Progenitor cell of endocrine pancreas (in vitro differentiated cells): ENCODE measurements at regions not wholly inside any gene's neighbourhood (a gene's known extent, or its start where the extent isn't known, plus 50 kb on each side); places are given as distances from the start of the nearest gene placed in this dataset.
A peak's percentile ranks its signal among the peaks of the same experiment; 100 is the strongest.

Experiments used
- DNase-seq: peaks from one replicate; pipeline ENCODE4 v3.0.0; 2021; ENCODE audit warnings: low spot score; ENCODE audit not compliant: unreplicated experiment
- H3K27ac Mint-ChIP-seq: 2 replicates; pipeline ENCODE4 v1.8.0; 2021; ENCODE audit warnings: mild to moderate bottlenecking, moderate library complexity, mixed read lengths
- H3K27me3 Mint-ChIP-seq: 2 replicates; pipeline ENCODE4 v1.8.0; 2021; ENCODE audit warnings: mixed read lengths
- H3K36me3 Mint-ChIP-seq: 2 replicates; pipeline ENCODE4 v1.8.0; 2022; ENCODE audit warnings: mixed read lengths; ENCODE audit not compliant: insufficient read depth
- H3K4me1 Mint-ChIP-seq: 2 replicates; pipeline ENCODE4 v1.8.0; 2021; ENCODE audit warnings: low read depth, mixed read lengths
- H3K4me3 Mint-ChIP-seq: 2 replicates; pipeline ENCODE4 v1.8.0; 2021; ENCODE audit warnings: low read depth, mild to moderate bottlenecking, moderate library complexity, mixed read lengths
- H3K9me3 Mint-ChIP-seq: 2 replicates; pipeline ENCODE4 v1.8.0; 2021; ENCODE audit warnings: low read depth, mixed read lengths
- TF ChIP-seq, protein P1 (sequence below): fragments of 200-600 bp; sonication (generic); IDR thresholded peaks from one replicate; pipeline ENCODE4 v1.5.0; 2021; ENCODE audit warnings: antibody characterized with exemption, mild to moderate bottlenecking; ENCODE audit not compliant: unreplicated experiment

- no peak for DNase-seq
- Mint-ChIP-seq H3K27ac (no peak overlapping the region), H3K4me3 (no peak overlapping the region), H3K27me3 (peaks cover 1% of the 10 kb centered on the region), H3K4me1 (no peaks in the 10 kb centered on the region), H3K36me3 (peaks cover 3% of the 10 kb centered on the region), H3K9me3 (peaks cover 21% of the 10 kb centered on the region)
- TF ChIP-seq, protein P1, sequence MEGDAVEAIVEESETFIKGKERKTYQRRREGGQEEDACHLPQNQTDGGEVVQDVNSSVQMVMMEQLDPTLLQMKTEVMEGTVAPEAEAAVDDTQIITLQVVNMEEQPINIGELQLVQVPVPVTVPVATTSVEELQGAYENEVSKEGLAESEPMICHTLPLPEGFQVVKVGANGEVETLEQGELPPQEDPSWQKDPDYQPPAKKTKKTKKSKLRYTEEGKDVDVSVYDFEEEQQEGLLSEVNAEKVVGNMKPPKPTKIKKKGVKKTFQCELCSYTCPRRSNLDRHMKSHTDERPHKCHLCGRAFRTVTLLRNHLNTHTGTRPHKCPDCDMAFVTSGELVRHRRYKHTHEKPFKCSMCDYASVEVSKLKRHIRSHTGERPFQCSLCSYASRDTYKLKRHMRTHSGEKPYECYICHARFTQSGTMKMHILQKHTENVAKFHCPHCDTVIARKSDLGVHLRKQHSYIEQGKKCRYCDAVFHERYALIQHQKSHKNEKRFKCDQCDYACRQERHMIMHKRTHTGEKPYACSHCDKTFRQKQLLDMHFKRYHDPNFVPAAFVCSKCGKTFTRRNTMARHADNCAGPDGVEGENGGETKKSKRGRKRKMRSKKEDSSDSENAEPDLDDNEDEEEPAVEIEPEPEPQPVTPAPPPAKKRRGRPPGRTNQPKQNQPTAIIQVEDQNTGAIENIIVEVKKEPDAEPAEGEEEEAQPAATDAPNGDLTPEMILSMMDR: no peak
Observed at GRCh38 chr7:73966062-73966940, 61.7 kb upstream of the ELN start.

GRCh38 chr7:73966941-73967831 is 60.8 kb upstream of the ELN start:
- Mint-ChIP-seq H3K36me3 (peaks cover 3% of the 10 kb centered on the region), H3K4me3 (no peak overlapping the region), H3K4me1 (no peaks in the 10 kb centered on the region), H3K27me3 (peaks cover 9% of the 10 kb centered on the region), H3K9me3 (peaks cover 18% of the 10 kb centered on the region), H3K27ac (peak overlapping the region; percentile 78)
- DNase-seq: no peak
- TF ChIP-seq, protein P1: no peak

GRCh38 chr7:73967832-73968290 is 60.1 kb upstream of the ELN start:
- Mint-ChIP-seq H3K4me3 (no peak overlapping the region), H3K27me3 (peaks cover 9% of the 10 kb centered on the region), H3K27ac (no peak overlapping the region), H3K9me3 (peaks cover 15% of the 10 kb centered on the region), H3K36me3 (peaks cover 3% of the 10 kb centered on the region), H3K4me1 (no peaks in the 10 kb centered on the region)
- TF ChIP-seq, protein P1: no peak
- DNase-seq: no peak

DNA sequence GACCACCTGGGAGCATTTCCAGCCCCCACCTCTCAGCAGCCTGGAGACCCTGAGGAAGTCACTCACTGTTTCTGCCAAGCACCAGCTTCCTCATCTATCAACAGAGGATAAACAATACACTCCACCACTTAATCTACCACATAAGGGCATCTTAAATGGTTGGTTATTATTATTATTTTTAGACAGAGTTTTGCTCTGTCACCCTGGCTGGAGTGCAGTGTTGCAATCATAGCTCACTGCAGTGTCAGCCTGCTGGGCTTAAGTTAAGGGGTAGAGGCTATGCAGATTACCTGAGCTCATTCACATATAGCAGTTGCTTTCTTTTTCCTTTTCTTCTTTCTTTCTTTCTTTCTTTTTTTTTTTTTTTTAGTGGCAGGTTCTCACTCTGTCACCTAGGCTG is 59.5 kb upstream of the ELN start:
- H3K27me3 Mint-ChIP-seq: peaks cover 9% of the 10 kb centered on the region
- H3K4me1 Mint-ChIP-seq: no peaks in the 10 kb centered on the region
- DNase-seq: no peak
- peaks cover 10% of the 10 kb centered on the region for H3K9me3 Mint-ChIP-seq
- TF ChIP-seq, protein P1: no peak
- H3K27ac Mint-ChIP-seq: no peak overlapping the region
- no peak overlapping the region for H3K4me3 Mint-ChIP-seq
- peaks cover under 1% of the 10 kb centered on the region for H3K36me3 Mint-ChIP-seq

DNA sequence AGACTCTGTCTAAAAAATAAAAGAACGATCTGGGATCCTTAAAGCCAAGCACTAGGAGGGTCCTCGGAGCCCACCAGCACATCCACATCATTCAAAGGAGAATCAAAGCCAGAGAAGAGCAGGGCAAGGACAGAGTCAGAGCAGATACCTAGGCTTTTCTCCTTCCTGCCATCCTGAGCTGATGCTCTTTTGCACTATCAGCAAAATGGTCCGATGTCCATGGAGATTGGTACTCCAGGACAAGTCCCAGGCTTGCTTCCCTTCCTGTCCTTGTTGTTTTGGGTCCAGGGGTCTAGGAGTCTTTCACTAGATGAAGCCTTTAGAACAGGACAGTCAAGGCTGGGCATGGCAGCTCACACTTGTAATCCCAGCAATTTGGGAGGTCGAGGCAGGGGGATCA is 58.0 kb upstream of the ELN start:
- Mint-ChIP-seq H3K4me3 (no peak overlapping the region), H3K9me3 (no peaks in the 10 kb centered on the region), H3K4me1 (peaks cover 4% of the 10 kb centered on the region), H3K27me3 (peaks cover 9% of the 10 kb centered on the region), H3K36me3 (no peaks in the 10 kb centered on the region), H3K27ac (no peak overlapping the region)
- TF ChIP-seq, protein P1: no peak
- no peak for DNase-seq
